Aorta (tissue), 5 donors: ENCODE measurements at regions not wholly inside any gene's neighbourhood (a gene's known extent, or its start where the extent isn't known, plus 50 kb on each side); places are given as distances from the start of the nearest gene placed in this dataset.

Experiments used
- ATAC-seq: fragments of 200-7000 bp; cut with Tn5 transposase; one replicate; pipeline ENCODE4 v1.9.1; 2022; ENCODE audit warnings: moderate library complexity; ENCODE audit not compliant: low FRiP score
- DNase-seq, 2 donors: peaks; one replicate each; pipeline ENCODE4 v3.0.0-alpha.2; 2020
- H3K27ac ChIP-seq, 2 donors: one replicate each; pipeline ENCODE4 v1.5.1; 2013; ENCODE audit warnings: low read length in 2 of 2, mild to moderate bottlenecking in 2 of 2, moderate library complexity in 2 of 2, control low read depth in 1 of 2, inconsistent platforms in 1 of 2, low read depth in 1 of 2
- H3K27me3 ChIP-seq, 2 donors: one replicate each; pipeline ENCODE4 v1.6.1; 2013; ENCODE audit warnings: control low read depth in 1 of 2, low read length in 1 of 2, mild to moderate bottlenecking in 1 of 2, moderate library complexity in 1 of 2; ENCODE audit not compliant: insufficient read depth in 2 of 2, control insufficient read depth in 1 of 2
- H3K36me3 ChIP-seq, 2 donors: one replicate each; pipeline ENCODE4 v1.6.1; 2013; ENCODE audit warnings: control low read depth in 1 of 2, low read length in 1 of 2, mild to moderate bottlenecking in 1 of 2; ENCODE audit not compliant: insufficient read depth in 2 of 2, control insufficient read depth in 1 of 2
- H3K4me1 ChIP-seq, 2 donors: one replicate each; pipeline ENCODE4 v1.6.1; 2013; ENCODE audit warnings: low read length in 2 of 2, control low read depth in 1 of 2, mild to moderate bottlenecking in 1 of 2, moderate library complexity in 1 of 2; ENCODE audit not compliant: insufficient read depth in 2 of 2, control insufficient read depth in 1 of 2
- H3K4me3 ChIP-seq, 2 donors: one replicate each; pipeline ENCODE4 v1.5.1; 2013; ENCODE audit warnings: low read length in 2 of 2, control low read depth in 1 of 2, mild to moderate bottlenecking in 1 of 2
- H3K9me3 ChIP-seq: one replicate; pipeline ENCODE4 v1.6.1; 2013; ENCODE audit warnings: mild to moderate bottlenecking, low read length; ENCODE audit not compliant: control insufficient read depth
- WGBS, 2 donors: extraction: QIAGEN DNeasy Blood & Tissue Kit; methylation state at CpG; one replicate each; pipeline ENCODE4 v1.1.7; 2013; 5-methylcytosine and 5-hydroxymethylcytosine counted together
- intact Hi-C, 2 donors: fragments of 100-400 bp; cut with DNase I; formaldehyde crosslinking; loops; one replicate each; pipeline versions ENCODE4 v1.14.2 to v1.15.0; 2022
- donor health status: healthy with polysubstance abuse.
- donor health status: Bipolar disorder and iron deficiency.
- donor health status: DM: no; HTN: no; CAD: no.
- donor health status: DM: no; HTN: no; CAD: no.
- donor health status: DM: yes; HTN: yes; CAD: no.

GRCh38 chr16:61569028-61569427 is 467.2 kb downstream of the CDH8 start:
- no peak for ATAC-seq
- intact Hi-C loops = no loop called here
- 60 to 65% methylated on average over 2 of the region's 2 CpGs for WGBS, 2 donors

GRCh38 chr16:61564716-61565115 is 471.5 kb downstream of the CDH8 start:
- Histone ChIP-seq H3K36me3 (no peaks in the 10 kb centered on the region), H3K27ac (no peak overlapping the region), H3K27me3 (no peaks in the 10 kb centered on the region), H3K4me3 (no peak overlapping the region), H3K9me3 (no peaks in the 10 kb centered on the region), H3K4me1 (peaks cover 0 to 4% of the 10 kb centered on the region in 2 donors)
- no peak for DNase-seq
- ATAC-seq = no peak
- WGBS, 2 donors = 9 to 10% methylated on average over 2 of the region's 2 CpGs
- intact Hi-C loops = no loop called here

More at GRCh38 chr16:61569028-61569427, 467.2 kb downstream of the CDH8 start:
- Histone ChIP-seq H3K4me3 (no peak overlapping the region), H3K4me1 (peaks cover 0 to 4% of the 10 kb centered on the region in 2 donors), H3K27ac (no peak overlapping the region), H3K9me3 (no peaks in the 10 kb centered on the region), H3K27me3 (no peaks in the 10 kb centered on the region), H3K36me3 (no peaks in the 10 kb centered on the region)
- no peak for DNase-seq

GRCh38 chr16:61555718-61556441 is 480.4 kb downstream of the CDH8 start:
- 92 to 93% methylated on average over 24 of the region's 24 CpGs for WGBS, 2 donors
- Histone ChIP-seq H3K4me3 (no peak overlapping the region), H3K36me3 (no peaks in the 10 kb centered on the region), H3K4me1 (no peaks in the 10 kb centered on the region), H3K9me3 (no peaks in the 10 kb centered on the region), H3K27me3 (no peaks in the 10 kb centered on the region), H3K27ac (no peak overlapping the region)
- no peak for ATAC-seq
- no peak for DNase-seq
- intact Hi-C loops = no loop called here

GRCh38 chr16:61549327-61549726 is 486.9 kb downstream of the CDH8 start:
- DNase-seq (no peak), ATAC-seq (no peak)
- H3K27ac ChIP-seq = no peak overlapping the region
- WGBS, 2 donors = 0 to 5% methylated on average over 2 of the region's 2 CpGs
- no peak overlapping the region for H3K4me3 ChIP-seq
- intact Hi-C loops = no loop called here
- H3K27me3 ChIP-seq = no peaks in the 10 kb centered on the region
- H3K36me3 ChIP-seq = no peaks in the 10 kb centered on the region
- H3K4me1 ChIP-seq = no peaks in the 10 kb centered on the region
- H3K9me3 ChIP-seq = no peaks in the 10 kb centered on the region

- no peak for ATAC-seq
- no peaks in the 10 kb centered on the region for H3K36me3 ChIP-seq
- H3K27me3 ChIP-seq = no peaks in the 10 kb centered on the region
- no peaks in the 10 kb centered on the region for H3K9me3 ChIP-seq
- DNase-seq = no peak
- H3K27ac ChIP-seq = no peak overlapping the region
- no peaks in the 10 kb centered on the region for H3K4me1 ChIP-seq
- H3K4me3 ChIP-seq = no peak overlapping the region
- intact Hi-C loops = no loop called here
Observed at GRCh38 chr16:61547626-61548025, 488.6 kb downstream of the CDH8 start.

GRCh38 chr16:61544165-61544564 is 492.1 kb downstream of the CDH8 start:
- Histone ChIP-seq H3K4me3 (no peak overlapping the region), H3K27me3 (no peaks in the 10 kb centered on the region), H3K9me3 (no peaks in the 10 kb centered on the region), H3K36me3 (no peaks in the 10 kb centered on the region), H3K4me1 (no peaks in the 10 kb centered on the region), H3K27ac (no peak overlapping the region)
- 47 to 54% methylated on average over 2 of the region's 2 CpGs for WGBS, 2 donors
- ATAC-seq = no peak
- intact Hi-C loops = no loop called here
- no peak for DNase-seq

- WGBS, 2 donors = 52 to 55% methylated on average over 3 of the region's 3 CpGs
- intact Hi-C loops = no loop called here
- no peak for ATAC-seq
Observed at GRCh38 chr16:61540216-61540615, 496.0 kb downstream of the CDH8 start.

GRCh38 chr16:61530697-61531096 is 505.5 kb downstream of the CDH8 start:
- intact Hi-C loops = no loop called here
- ATAC-seq = no peak
- Histone ChIP-seq H3K4me1 (no peaks in the 10 kb centered on the region), H3K36me3 (no peaks in the 10 kb centered on the region), H3K9me3 (no peaks in the 10 kb centered on the region), H3K27ac (no peak overlapping the region), H3K4me3 (no peak overlapping the region), H3K27me3 (no peaks in the 10 kb centered on the region)
- DNase-seq = no peak
- WGBS, 2 donors = 62 to 77% methylated on average over 2 of the region's 2 CpGs

More at GRCh38 chr16:61540216-61540615, 496.0 kb downstream of the CDH8 start:
- no peak overlapping the region for H3K27ac ChIP-seq
- no peaks in the 10 kb centered on the region for H3K4me1 ChIP-seq
- H3K9me3 ChIP-seq = no peaks in the 10 kb centered on the region
- H3K4me3 ChIP-seq = no peak overlapping the region
- no peak for DNase-seq
- no peaks in the 10 kb centered on the region for H3K36me3 ChIP-seq
- no peaks in the 10 kb centered on the region for H3K27me3 ChIP-seq

GRCh38 chr16:61500851-61501250 is 535.4 kb downstream of the CDH8 start:
- 47 to 53% methylated on average over 2 of the region's 2 CpGs for WGBS, 2 donors
- no peak for DNase-seq
- Histone ChIP-seq H3K4me1 (no peaks in the 10 kb centered on the region), H3K4me3 (no peak overlapping the region), H3K27me3 (no peaks in the 10 kb centered on the region), H3K27ac (no peak overlapping the region), H3K9me3 (no peaks in the 10 kb centered on the region), H3K36me3 (no peaks in the 10 kb centered on the region)
- intact Hi-C loops = loop anchor here in 1 of 2 donors (10.0 kb wide), 1 partner anchor 56 kb away; no protein-coding TSS in a partner anchor
- no peak for ATAC-seq
